ENCODE measurements at regions not wholly inside any gene's neighbourhood (a gene's known extent, or its start where the extent isn't known, plus 50 kb on each side); places are given as distances from the start of the nearest gene placed in this dataset.

- DNase-seq (ENCODE audit: low read depth, low spot score): no peak
- no peak overlapping the region for H3K27ac ChIP-seq
Observed at GRCh38 chr2:204441316-204441715, 104.0 kb upstream of the PARD3B start.

GRCh38 chr2:204445149-204445548 lies 100.1 kb upstream of the PARD3B start:
- no peak for DNase-seq (ENCODE audit: low read depth, low spot score)
- no peak overlapping the region for H3K27ac ChIP-seq

GRCh38 chr2:204447722-204448121 lies 97.6 kb upstream of the PARD3B start:
- no peak for DNase-seq (ENCODE audit: low read depth, low spot score)
- H3K27ac ChIP-seq: no peak overlapping the region

DNA sequence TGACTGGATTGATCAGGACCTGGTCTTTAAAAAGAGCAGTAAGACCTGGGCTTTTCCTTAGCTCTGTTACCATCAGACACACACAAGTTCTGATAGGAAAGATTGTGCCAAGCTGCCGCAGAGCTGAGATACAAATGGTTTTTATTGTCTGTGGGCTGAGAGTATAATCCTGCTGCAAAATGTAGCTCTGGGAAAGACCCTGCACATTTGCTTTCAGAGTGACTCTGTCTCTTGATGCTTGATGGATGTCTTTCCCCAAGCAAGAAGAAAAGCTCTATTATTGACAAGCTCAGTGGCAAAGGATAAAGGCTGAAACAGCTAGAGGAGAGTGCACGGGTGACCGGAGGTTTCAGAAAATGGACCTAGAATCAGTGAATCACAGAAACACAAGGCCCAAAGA lies 95.3 kb upstream of the PARD3B start:
- DNase-seq (ENCODE audit: low read depth, low spot score): no peak
- no peak overlapping the region for H3K27ac ChIP-seq

- DNase-seq (ENCODE audit: low read depth, low spot score): no peak
- no peak overlapping the region for H3K27ac ChIP-seq
Observed at GRCh38 chr2:204451766-204452165, 93.5 kb upstream of the PARD3B start.

- peak; percentile 55 for DNase-seq (ENCODE audit: low read depth, low spot score)
- no peak overlapping the region for H3K27ac ChIP-seq
Observed at GRCh38 chr2:204452464-204453023, 92.7 kb upstream of the PARD3B start.

DNA sequence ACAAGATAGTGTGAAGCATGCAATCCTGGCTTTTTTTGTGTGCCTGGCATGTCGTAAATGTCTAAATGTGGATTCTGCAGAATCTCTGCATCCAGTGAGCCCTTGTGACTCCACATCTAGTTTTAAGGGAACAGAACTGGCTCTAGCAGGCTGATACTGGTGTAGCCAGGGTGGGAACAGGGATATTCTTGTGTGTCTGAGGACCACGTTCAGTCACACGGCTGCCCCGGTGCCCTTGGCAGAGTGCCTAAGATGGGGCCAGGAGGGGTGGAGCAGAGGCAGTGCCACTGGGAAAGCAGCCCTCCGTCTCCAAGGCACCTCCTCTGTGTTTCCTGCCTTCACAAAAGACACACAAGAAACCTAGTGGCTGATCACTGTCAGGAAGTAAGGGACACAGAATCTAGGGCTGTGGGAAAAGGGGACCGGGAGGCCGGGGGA lies 91.5 kb upstream of the PARD3B start:
- DNase-seq (ENCODE audit: low read depth, low spot score): no peak
- H3K27ac ChIP-seq: no peak overlapping the region

DNA sequence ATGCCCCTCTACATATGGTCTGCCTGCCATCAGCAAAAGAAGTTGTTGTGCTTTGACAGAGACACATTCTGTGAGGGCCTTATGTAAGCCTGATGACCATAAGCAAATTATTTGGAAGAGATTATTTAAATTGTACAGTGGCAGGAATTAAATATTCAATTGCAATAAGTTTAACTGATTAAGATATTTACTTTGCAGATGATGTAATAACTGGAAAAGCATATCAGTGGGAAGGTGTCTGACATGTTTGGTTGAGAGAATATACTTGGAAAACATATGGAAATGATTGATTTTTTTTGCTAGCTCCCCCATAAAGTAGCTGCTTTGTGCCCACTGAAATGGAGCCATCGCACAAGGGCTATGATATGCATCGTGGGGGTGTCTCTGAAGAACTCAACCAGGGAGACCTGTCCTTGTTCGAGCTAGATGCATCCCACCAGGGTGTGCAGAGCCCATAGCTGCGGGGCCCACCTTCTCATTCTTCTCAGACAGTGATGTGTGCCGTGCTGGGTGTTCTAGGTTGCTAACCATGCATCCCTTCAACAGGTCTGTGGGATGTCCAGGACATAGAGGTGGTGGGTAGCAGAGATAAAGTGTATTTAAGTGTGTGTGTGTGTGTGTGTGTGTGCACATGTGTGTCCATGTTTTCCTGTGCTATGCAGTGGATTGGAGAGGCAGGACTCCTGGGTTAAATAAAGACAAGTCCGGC lies 90.4 kb upstream of the PARD3B start:
- no peak for DNase-seq (ENCODE audit: low read depth, low spot score)
- H3K27ac ChIP-seq: no peak overlapping the region

DNA sequence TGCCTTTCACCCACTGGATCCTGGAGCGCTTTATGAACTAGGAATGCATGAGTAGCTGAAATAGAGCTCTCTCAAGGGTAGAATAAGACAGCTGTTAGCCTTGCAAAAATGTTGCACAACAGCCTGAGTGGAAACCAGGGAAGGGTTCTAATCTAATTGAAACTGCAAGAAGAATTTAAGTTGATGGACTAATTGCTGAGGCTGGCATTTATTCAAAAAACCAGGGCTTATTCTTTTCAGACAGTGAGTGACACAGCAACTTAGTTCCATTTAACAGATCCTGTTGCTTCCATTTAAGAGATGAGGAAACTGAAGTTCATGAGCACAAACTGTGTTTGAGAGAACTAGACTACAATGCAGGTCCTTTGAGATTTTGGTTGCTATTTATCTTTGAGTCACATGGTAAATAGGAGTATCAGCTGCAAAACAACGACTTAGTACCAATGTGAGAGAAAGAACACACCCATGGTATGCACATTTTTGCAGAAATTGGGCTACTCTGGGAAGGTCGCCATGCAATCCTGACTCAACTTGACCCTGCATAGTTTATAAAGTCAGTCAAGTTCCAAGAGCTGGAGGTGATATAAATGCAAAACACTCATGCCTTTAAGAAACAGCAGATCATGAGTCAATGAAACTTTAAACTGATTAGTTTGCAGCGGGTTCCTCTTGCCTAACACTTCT lies 76.4 kb upstream of the PARD3B start:
- no peak for DNase-seq (ENCODE audit: low read depth, low spot score)

DNA sequence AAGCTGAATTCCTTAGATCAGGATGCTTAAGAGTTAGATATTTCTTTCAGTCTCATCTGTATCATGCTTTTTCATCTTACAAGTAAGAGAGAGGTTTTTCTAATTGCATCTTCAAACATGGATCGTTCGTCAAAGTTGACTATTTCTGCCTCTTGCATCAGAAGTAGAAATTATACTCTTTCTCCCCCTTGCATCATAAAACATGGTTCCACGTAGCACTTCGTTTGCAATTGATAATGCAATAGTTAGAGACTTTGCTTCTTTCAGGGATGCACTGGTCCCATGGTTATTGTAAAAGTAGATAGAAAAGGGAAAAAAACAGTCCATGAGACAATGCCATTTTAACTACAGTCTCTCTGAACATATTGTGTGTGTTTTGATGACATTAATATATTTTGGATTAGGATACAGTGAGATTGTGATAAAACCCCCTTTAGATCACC lies 75.1 kb upstream of the PARD3B start:
- DNase-seq (ENCODE audit: low read depth, low spot score): no peak
- H3K27ac ChIP-seq: no peak overlapping the region

More for the DNA sequence above, 76.4 kb upstream of the PARD3B start:
- no peak overlapping the region for H3K27ac ChIP-seq

DNA sequence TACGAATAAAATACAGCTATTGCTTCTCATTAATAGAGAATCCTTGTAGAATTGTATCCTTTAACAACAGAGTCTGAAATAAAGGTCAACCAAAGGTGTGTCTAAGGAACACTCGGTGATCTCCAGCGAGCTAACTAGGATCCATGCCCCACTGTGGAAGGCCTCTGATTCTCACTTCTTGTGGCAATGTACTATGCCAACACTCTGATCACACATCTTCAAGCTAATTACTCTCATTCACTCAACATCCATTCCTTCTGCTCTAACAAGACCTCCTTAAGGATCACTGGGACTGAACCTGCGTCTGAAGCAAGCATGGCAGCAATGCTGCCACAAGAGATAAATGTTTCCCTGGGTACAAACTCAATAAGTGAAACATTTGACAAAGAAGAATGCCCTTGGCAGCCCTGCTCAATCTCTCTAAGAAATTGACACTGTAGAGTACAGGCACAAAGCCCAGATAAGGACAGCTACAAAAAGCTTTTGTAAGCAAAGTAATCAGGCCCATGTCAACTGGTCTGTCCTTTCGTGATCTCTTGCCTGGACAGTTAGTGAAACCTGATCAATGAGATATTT lies 74.6 kb upstream of the PARD3B start:
- no peak for DNase-seq (ENCODE audit: low read depth, low spot score)
- H3K27ac ChIP-seq: no peak overlapping the region

GRCh38 chr2:204472375-204472774 lies 72.9 kb upstream of the PARD3B start:
- no peak for DNase-seq (ENCODE audit: low read depth, low spot score)

GRCh38 chr2:204473224-204473623 lies 72.1 kb upstream of the PARD3B start:
- DNase-seq (ENCODE audit: low read depth, low spot score): no peak
- H3K27ac ChIP-seq: no peak overlapping the region

More at GRCh38 chr2:204472375-204472774, 72.9 kb upstream of the PARD3B start:
- no peak overlapping the region for H3K27ac ChIP-seq

DNA sequence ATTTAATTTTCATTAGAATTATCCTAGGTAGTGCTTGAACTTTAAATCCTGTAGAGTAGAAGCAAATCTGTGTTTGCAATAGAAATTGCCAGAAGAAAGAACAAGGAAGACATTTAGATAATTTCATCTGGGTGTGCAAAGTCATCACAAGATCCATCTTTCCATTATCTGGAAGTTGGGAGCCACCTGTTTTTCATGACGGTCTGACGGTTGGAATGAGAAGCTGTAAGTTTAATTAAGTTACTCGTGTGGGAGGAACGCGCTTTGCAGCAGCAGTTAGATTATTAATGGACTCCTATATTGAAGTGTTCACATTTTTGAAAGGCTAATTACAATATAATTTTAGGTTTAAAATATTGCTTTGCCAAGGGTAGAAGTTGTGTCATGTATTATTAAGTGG lies 69.9 kb upstream of the PARD3B start:
- no peak overlapping the region for H3K27ac ChIP-seq
- no peak for DNase-seq (ENCODE audit: low read depth, low spot score)

GRCh38 chr2:204477358-204477950 lies 67.8 kb upstream of the PARD3B start:
- peak overlapping the region; percentile 66 for H3K27ac ChIP-seq
- DNase-seq (ENCODE audit: low read depth, low spot score): peak; percentile 44

DNA sequence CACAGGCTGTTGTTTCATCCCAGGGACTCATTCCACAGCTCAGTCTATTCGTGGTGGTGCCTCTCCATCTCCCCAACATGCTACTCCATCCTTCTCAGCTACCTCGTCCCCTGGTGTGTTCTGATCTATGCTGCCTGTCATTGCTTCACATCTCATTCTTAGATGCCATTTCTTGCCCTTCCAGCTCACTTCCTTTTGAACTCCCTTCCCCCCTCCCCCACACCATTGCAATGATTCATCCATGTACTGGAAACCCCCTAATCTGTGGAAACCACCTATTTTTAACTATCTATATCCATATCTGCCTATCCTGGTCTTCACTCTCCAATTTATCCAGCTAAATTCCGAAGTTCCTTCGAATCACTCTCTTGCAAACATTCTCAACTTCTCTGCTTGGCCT lies 65.7 kb upstream of the PARD3B start:
- DNase-seq (ENCODE audit: low read depth, low spot score): no peak
- H3K27ac ChIP-seq: no peak overlapping the region

- no peak for DNase-seq (ENCODE audit: low read depth, low spot score)
- no peak overlapping the region for H3K27ac ChIP-seq
Observed at GRCh38 chr2:204480676-204481075, 64.6 kb upstream of the PARD3B start.

GRCh38 chr2:204483608-204484081 lies 61.6 kb upstream of the PARD3B start:
- no peak for DNase-seq (ENCODE audit: low read depth, low spot score)
- no peak overlapping the region for H3K27ac ChIP-seq

- no peak for DNase-seq (ENCODE audit: low read depth, low spot score)
- H3K27ac ChIP-seq: peak overlapping the region; percentile 44
Observed at GRCh38 chr2:204486321-204486720, 59.0 kb upstream of the PARD3B start.

GRCh38 chr2:204486805-204487204 lies 58.5 kb upstream of the PARD3B start:
- peak overlapping the region; percentile 44 for H3K27ac ChIP-seq
- DNase-seq (ENCODE audit: low read depth, low spot score): no peak

Data from epithelial cell of prostate (primary cell).